ENCODE measurements at regions not wholly inside any gene's neighbourhood (a gene's known extent, or its start where the extent isn't known, plus 50 kb on each side); places are given as distances from the start of the nearest gene placed in this dataset.

DNA sequence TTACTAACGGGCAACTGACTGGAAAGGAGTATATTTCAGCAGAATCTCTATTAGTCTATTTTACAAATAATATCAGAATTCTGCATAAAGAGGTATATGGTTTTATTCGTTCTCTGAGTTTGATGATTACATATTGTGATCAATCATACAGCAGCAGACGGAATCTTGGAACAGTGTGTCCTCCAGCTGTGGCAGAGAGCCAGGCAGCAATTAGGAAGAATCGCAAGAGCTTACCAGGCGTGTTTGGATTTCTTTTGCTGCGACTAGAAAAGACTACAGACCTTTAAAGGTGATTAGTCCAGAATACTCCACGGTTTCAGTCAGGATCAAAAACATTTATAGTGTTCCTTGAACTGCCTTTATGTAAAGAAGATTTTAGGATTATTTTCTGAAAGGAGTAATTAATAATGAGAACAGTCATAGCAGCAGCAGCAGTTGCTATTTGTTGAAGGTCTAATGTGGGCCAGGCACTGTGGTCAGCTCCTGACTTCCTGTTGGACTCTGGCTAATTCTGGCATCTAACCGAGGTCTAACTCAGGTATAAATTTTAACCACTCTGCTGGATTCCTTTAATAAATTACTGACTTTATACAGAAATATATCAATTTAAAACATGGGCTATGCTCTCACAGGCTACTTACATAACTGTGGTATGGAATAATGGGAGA is 225.3 kb upstream of the CXorf66 start:
- DNase-seq (ENCODE audit: low spot score), result no peak
- Mint-ChIP-seq H3K36me3 (ENCODE audit: low read depth) (no peaks in the 10 kb centered on the region), H3K9me3 (no peaks in the 10 kb centered on the region), H3K4me3 (no peak overlapping the region), H3K27me3 (ENCODE audit: insufficient read depth) (peaks cover 2% of the 10 kb centered on the region), H3K27ac (no peak overlapping the region), H3K4me1 (ENCODE audit: low read depth) (no peaks in the 10 kb centered on the region)
- intact Hi-C loops (cut with micrococcal nuclease), result no loop called here

DNA sequence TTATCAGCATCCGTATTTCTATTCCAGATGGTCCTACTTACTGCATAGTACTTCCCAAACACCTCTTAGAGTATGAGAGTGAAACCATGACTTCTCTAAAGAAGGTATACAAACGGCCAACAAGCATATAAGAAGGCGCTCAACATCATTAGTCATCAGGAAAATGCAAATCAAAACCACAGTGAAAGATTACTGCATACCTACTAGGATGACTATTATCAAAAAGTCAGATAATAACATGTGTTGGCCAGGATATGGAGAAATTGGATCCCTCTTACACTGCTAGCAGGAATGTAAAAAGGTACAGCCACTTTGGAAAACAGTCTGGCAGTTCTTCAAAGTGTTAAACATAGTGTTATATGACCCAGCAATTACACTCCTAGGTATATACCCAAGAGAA is 215.3 kb upstream of the CXorf66 start:
- no peak for DNase-seq (ENCODE audit: low spot score)
- no peaks in the 10 kb centered on the region for H3K4me1 Mint-ChIP-seq (ENCODE audit: low read depth)

DNA sequence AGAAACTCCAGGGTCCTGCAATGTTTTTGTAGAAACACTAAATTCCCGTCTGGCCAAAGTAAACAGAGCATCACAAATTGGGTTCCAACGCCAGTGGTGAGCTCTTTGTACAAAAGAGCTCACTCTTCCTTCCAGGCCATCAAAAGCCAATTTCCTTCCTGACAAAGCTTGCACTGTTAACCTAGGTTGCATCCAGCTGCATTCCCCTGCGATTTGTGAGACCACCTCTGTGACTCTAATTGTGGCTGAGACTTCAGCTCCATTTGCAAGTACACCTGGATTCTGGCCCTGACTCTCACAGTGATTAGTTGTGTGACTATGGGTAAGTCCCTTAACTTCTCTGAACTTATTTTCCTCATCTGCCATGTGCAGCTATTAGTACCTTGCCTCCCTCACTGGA is 212.5 kb upstream of the CXorf66 start:
- H3K27ac Mint-ChIP-seq, result no peak overlapping the region
- H3K4me3 Mint-ChIP-seq, result no peak overlapping the region
- DNase-seq (ENCODE audit: low spot score), result no peak
- H3K36me3 Mint-ChIP-seq (ENCODE audit: low read depth), result no peaks in the 10 kb centered on the region
- H3K9me3 Mint-ChIP-seq, result no peaks in the 10 kb centered on the region
- no peaks in the 10 kb centered on the region for H3K4me1 Mint-ChIP-seq (ENCODE audit: low read depth)
- intact Hi-C loops (cut with micrococcal nuclease), result no loop called here
- peaks cover 2% of the 10 kb centered on the region for H3K27me3 Mint-ChIP-seq (ENCODE audit: insufficient read depth)

More for the DNA sequence above, 215.3 kb upstream of the CXorf66 start:
- no peak overlapping the region for H3K4me3 Mint-ChIP-seq
- no peaks in the 10 kb centered on the region for H3K9me3 Mint-ChIP-seq
- peaks cover 2% of the 10 kb centered on the region for H3K27me3 Mint-ChIP-seq (ENCODE audit: insufficient read depth)
- H3K36me3 Mint-ChIP-seq (ENCODE audit: low read depth), result no peaks in the 10 kb centered on the region
- intact Hi-C loops (cut with micrococcal nuclease), result no loop called here
- no peak overlapping the region for H3K27ac Mint-ChIP-seq

DNA sequence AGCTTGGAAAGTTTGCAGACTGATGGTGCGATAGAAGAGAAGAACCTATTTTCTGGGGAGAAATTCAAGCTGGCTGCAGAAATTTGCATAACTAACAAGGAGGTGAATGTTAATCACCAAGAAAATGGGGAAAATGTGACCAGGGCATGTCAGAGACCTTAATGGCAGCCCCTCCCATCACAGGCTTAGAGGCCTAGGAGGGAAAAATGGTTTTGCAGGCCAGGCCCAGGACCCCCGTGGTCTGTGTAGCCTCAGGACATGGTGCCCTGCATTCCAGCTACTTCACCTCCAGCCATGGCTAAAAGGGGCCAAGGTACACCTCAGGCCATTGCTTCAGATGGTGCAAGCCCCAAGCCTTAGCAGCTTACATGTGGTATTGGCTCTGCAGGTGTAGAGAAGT is 207.1 kb upstream of the CXorf66 start:
- Mint-ChIP-seq H3K27ac (no peak overlapping the region), H3K36me3 (ENCODE audit: low read depth) (no peaks in the 10 kb centered on the region), H3K27me3 (ENCODE audit: insufficient read depth) (peaks cover 2% of the 10 kb centered on the region), H3K4me1 (ENCODE audit: low read depth) (no peaks in the 10 kb centered on the region), H3K9me3 (no peaks in the 10 kb centered on the region), H3K4me3 (no peak overlapping the region)
- intact Hi-C loops (cut with micrococcal nuclease), result no loop called here
- no peak for DNase-seq (ENCODE audit: low spot score)

DNA sequence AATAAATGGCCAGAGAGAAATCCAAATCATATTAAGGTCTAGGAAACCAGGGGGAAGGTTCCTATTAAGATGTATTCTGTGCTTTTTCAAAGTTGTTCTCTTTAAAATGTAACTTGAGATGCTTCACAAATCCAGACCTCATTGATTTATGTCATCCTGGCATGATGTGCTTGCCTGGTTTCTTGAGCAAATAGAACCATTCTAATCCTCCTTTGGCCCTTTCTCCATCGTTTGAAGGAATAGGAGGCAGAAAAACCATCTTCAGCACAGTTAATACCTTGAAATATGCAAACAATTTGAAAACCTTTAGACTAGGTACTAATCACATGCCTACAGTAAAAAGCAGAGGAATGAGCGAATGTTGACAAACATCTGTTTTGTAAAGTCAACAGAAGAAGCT is 202.2 kb upstream of the CXorf66 start:
- intact Hi-C loops (cut with micrococcal nuclease), result no loop called here
- Mint-ChIP-seq H3K4me1 (ENCODE audit: low read depth) (no peaks in the 10 kb centered on the region), H3K4me3 (no peak overlapping the region), H3K9me3 (no peaks in the 10 kb centered on the region), H3K27ac (no peak overlapping the region), H3K36me3 (ENCODE audit: low read depth) (no peaks in the 10 kb centered on the region), H3K27me3 (ENCODE audit: insufficient read depth) (no peaks in the 10 kb centered on the region)
- DNase-seq (ENCODE audit: low spot score), result no peak

DNA sequence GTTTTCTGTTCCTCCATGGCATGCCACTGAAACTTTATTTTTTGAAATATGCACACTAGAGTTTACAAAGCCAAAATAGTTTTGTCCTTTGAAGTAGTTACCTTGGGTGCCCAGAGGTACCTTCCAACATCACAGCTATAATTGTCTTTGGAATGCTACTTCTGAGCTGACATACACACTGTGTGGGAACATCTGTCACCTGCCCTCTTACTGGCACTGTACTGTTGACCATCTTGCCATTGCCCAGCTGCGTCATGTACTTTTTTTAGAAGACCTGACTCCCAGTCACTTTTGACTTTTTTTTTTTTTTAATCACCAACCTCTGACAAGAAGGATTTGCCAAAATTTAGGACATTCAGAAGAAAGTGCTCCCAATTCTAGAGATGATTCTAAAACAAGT is 200.5 kb upstream of the CXorf66 start:
- no peak for DNase-seq (ENCODE audit: low spot score)
- intact Hi-C loops (cut with micrococcal nuclease), result no loop called here
- no peaks in the 10 kb centered on the region for H3K9me3 Mint-ChIP-seq
- no peaks in the 10 kb centered on the region for H3K4me1 Mint-ChIP-seq (ENCODE audit: low read depth)
- no peaks in the 10 kb centered on the region for H3K27me3 Mint-ChIP-seq (ENCODE audit: insufficient read depth)
- no peaks in the 10 kb centered on the region for H3K36me3 Mint-ChIP-seq (ENCODE audit: low read depth)
- no peak overlapping the region for H3K27ac Mint-ChIP-seq
- H3K4me3 Mint-ChIP-seq, result no peak overlapping the region

DNA sequence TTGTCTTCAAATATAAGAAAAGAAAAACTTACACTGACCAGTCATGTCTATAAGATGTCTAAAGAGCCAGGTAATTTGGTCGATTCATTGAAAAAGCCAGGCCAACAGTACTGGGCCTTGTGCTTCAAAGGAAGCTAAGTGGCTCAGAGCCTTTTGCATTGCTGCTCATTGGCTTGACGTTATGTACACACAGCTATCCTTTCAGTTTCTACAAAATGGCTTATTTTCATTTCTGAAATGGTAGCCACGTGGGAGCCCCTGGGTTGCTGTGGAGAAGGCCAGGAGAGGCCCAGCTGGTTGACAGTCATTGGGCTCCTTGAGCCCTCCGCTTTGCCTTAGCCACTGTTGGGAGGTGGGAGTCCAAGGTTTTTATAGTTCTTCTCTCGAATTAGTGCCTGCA is 199.1 kb upstream of the CXorf66 start:
- Mint-ChIP-seq H3K4me1 (ENCODE audit: low read depth) (no peaks in the 10 kb centered on the region), H3K27ac (no peak overlapping the region), H3K9me3 (no peaks in the 10 kb centered on the region), H3K36me3 (ENCODE audit: low read depth) (no peaks in the 10 kb centered on the region), H3K27me3 (ENCODE audit: insufficient read depth) (no peaks in the 10 kb centered on the region), H3K4me3 (no peak overlapping the region)
- no peak for DNase-seq (ENCODE audit: low spot score)
- intact Hi-C loops (cut with micrococcal nuclease), result no loop called here

DNA sequence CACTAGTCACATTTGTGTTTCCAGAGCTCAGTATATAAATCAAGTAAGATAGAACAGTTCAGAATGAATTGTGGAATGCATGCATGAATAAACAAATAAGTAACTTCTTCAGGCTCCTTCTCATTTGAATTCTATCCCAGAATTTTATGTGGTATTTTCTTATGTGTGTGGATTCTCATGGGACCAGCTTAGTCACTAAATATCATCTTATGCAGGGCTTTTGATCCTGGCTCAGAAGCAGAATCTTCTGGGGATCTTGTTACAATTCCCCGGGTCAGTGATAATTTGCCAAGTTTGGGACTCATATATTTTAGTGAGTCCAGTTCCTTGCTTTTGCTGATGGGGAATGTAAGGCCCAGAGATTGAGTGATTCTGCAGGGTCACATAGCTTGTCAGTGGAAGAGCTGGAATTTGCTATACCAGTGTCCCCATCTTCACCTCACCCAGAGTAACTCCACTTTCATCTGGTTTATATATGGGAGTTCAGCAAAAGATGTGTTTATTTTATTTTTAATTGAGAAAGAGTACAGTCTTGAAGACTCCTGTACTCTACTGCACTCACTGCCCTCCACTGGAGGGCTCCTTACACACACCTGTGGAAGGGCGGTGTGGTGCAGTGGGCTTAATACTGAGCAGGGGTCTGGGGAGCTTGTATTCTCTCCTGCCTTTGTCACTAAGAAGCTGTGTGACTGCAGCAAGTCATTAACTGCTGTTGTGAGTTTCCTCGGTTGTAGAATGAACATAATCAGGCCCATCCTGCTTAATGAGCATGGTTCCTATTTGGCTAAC is 198.2 kb upstream of the CXorf66 start:
- no peak for DNase-seq (ENCODE audit: low spot score)
- Mint-ChIP-seq H3K27ac (no peak overlapping the region), H3K4me3 (no peak overlapping the region), H3K4me1 (ENCODE audit: low read depth) (no peaks in the 10 kb centered on the region), H3K9me3 (no peaks in the 10 kb centered on the region), H3K36me3 (ENCODE audit: low read depth) (no peaks in the 10 kb centered on the region), H3K27me3 (ENCODE audit: insufficient read depth) (no peaks in the 10 kb centered on the region)
- intact Hi-C loops (cut with micrococcal nuclease), result no loop called here

DNA sequence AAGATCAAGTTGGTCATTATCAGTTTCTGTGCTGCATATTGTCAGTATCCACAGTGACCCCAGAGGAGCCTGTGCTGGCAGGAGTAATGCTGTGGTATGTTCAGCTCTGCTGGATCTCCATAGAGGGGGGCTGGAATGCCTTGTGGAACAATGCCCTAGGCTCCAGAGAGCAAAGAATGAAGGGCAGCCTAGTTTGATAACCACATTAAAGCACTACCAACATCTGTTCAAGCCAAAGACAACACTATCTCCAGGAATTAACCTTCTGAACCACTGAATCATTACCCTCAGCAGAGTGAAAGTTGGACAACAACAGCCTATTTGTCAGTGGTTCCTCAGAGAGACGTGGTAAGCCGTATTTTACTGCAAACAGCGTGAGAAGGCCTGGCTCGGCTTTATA is 192.3 kb upstream of the CXorf66 start:
- intact Hi-C loops (cut with micrococcal nuclease), result no loop called here
- Mint-ChIP-seq H3K4me1 (ENCODE audit: low read depth) (no peaks in the 10 kb centered on the region), H3K27me3 (ENCODE audit: insufficient read depth) (no peaks in the 10 kb centered on the region), H3K9me3 (no peaks in the 10 kb centered on the region), H3K27ac (no peak overlapping the region), H3K4me3 (no peak overlapping the region), H3K36me3 (ENCODE audit: low read depth) (no peaks in the 10 kb centered on the region)
- no peak for DNase-seq (ENCODE audit: low spot score)

DNA sequence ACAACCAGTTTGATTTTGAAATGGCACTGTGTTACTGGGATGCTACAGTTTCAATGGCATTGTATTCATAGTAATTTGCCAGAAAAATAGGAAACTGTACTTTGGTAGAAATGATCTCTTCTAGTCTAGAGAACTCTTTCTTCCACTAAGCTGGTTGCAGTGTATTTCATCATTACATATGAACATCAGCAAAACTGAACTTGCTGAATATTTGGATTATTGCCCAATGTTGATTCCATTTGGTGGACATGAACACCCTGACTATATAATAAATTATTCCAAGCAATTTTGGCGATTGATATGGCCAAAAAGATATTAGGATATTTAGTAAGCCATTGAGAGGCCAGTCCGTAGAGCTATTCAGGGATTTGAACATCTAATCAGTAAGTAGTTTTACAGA is 191.8 kb upstream of the CXorf66 start:
- DNase-seq (ENCODE audit: low spot score), result no peak
- no peaks in the 10 kb centered on the region for H3K4me1 Mint-ChIP-seq (ENCODE audit: low read depth)
- no peaks in the 10 kb centered on the region for H3K27me3 Mint-ChIP-seq (ENCODE audit: insufficient read depth)
- no peak overlapping the region for H3K27ac Mint-ChIP-seq
- no peaks in the 10 kb centered on the region for H3K9me3 Mint-ChIP-seq
- intact Hi-C loops (cut with micrococcal nuclease), result no loop called here
- no peak overlapping the region for H3K4me3 Mint-ChIP-seq
- no peaks in the 10 kb centered on the region for H3K36me3 Mint-ChIP-seq (ENCODE audit: low read depth)

DNA sequence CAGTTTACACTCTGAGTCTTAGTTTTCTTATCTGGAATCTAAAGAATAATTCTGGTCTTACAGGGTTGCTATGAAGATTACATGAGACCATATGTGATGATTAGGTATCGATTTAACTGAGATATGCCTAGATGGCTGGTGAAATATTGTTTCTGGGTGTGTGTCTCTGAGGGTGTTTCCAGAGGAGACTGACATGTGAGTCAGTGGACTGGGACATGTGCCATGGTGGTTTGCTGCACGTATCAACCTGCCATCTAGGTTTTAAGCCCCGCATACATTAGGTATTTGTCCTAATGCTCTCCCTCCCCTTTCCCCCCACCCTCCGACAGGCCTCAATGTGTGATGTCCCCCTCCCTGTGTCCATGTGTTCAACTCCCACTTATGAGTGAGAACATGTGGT is 186.0 kb upstream of the CXorf66 start:
- Mint-ChIP-seq H3K36me3 (ENCODE audit: low read depth) (no peaks in the 10 kb centered on the region), H3K27ac (no peak overlapping the region), H3K4me3 (no peak overlapping the region), H3K4me1 (ENCODE audit: low read depth) (no peaks in the 10 kb centered on the region), H3K9me3 (no peaks in the 10 kb centered on the region), H3K27me3 (ENCODE audit: insufficient read depth) (no peaks in the 10 kb centered on the region)
- intact Hi-C loops (cut with micrococcal nuclease), result no loop called here
- DNase-seq (ENCODE audit: low spot score), result no peak

DNA sequence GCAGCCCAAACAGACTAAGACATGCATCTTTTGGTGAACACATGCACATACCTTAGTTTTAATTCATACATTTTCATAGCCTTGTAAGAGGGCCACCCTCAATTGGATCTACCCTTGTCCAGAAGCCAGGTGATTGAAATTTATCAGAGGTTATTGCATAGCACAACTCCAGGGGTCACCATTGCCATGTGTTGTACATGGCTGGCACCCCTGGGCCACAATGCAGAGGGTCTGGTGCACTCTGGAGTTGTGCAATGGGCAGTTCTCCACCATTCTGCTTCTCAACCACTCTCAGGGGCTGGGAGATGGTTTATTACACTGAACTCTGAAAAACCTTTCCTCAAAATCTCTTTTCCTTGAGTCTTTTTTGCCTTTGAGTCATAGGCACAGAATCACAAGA is 184.4 kb upstream of the CXorf66 start:
- DNase-seq (ENCODE audit: low spot score), result no peak
- H3K27ac Mint-ChIP-seq, result no peak overlapping the region
- no peaks in the 10 kb centered on the region for H3K4me1 Mint-ChIP-seq (ENCODE audit: low read depth)
- no peaks in the 10 kb centered on the region for H3K9me3 Mint-ChIP-seq
- H3K36me3 Mint-ChIP-seq (ENCODE audit: low read depth), result no peaks in the 10 kb centered on the region
- no peak overlapping the region for H3K4me3 Mint-ChIP-seq
- intact Hi-C loops (cut with micrococcal nuclease), result no loop called here
- H3K27me3 Mint-ChIP-seq (ENCODE audit: insufficient read depth), result no peaks in the 10 kb centered on the region

DNA sequence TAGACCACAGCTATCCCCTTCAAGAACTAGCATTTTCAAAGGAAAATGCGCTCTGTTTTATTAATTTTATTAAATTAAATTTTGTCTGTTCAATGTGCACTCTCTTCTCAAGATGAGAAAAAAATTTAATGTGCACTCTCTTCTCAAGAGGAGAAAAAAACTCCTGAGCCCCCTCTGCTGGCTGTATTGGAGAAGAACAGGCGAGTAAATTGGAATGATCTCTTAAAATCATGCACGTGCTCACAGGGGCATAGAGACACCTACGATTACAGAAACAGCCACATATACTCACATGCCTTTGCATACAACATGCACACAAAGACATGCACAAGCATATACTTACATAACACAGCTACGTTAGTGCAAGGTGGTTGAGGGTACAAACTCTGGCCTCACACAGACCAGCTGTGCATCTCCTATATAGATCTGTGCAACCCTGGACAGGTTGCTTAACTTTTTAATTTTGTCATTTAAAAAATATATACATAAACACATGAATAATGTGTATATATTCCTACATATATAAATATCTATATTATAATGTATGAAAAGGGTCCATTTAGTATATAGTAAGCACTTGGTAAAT is 176.2 kb upstream of the CXorf66 start:
- DNase-seq (ENCODE audit: low spot score), result no peak
- no peak overlapping the region for H3K27ac Mint-ChIP-seq
- H3K4me3 Mint-ChIP-seq, result no peak overlapping the region
- intact Hi-C loops (cut with micrococcal nuclease), result loop anchor here (1.0 kb wide), 1 partner anchor 84 kb away; no protein-coding TSS in a partner anchor
- no peaks in the 10 kb centered on the region for H3K27me3 Mint-ChIP-seq (ENCODE audit: insufficient read depth)
- no peaks in the 10 kb centered on the region for H3K36me3 Mint-ChIP-seq (ENCODE audit: low read depth)
- no peaks in the 10 kb centered on the region for H3K4me1 Mint-ChIP-seq (ENCODE audit: low read depth)
- H3K9me3 Mint-ChIP-seq, result no peaks in the 10 kb centered on the region
